SK-N-SH (cell line): ENCODE measurements at regions not wholly inside any gene's neighbourhood (a gene's known extent, or its start where the extent isn't known, plus 50 kb on each side); places are given as distances from the start of the nearest gene placed in this dataset.

ENCODE experiments used
- CTCF ChIP-seq: fragments of 200-600 bp; sonication (generic); IDR thresholded peaks from 2 replicates; pipeline ENCODE4 v1.6.1; 2017; ENCODE audit warnings: antibody characterized with exemption, mild to moderate bottlenecking, moderate library complexity
- NFIC ChIP-seq: IDR thresholded peaks from 2 replicates; pipeline ENCODE4 v1.4.0; 2012; ENCODE audit warnings: borderline replicate concordance
- RCOR1 ChIP-seq: fragments of 150-350 bp; IDR thresholded peaks from 2 replicates; pipeline ENCODE4 v1.6.1; 2017; ENCODE audit warnings: antibody characterized with exemption, low read length
- SIN3A ChIP-seq: IDR thresholded peaks from 2 replicates; pipeline ENCODE4 v1.6.1; 2012; ENCODE audit warnings: low read depth, mild to moderate bottlenecking, low read length, moderate library complexity, borderline replicate concordance

GRCh38 chr16:64167936-64168335, 953.9 kb downstream of the CDH11 start:
- TF ChIP-seq CTCF (no peak), RCOR1 (no peak), NFIC (no peak), SIN3A (no peak)
